ENCODE measurements at regions not wholly inside any gene's neighbourhood (a gene's known extent, or its start where the extent isn't known, plus 50 kb on each side); places are given as distances from the start of the nearest gene placed in this dataset.

GRCh38 chr1:212500983-212501382, 68.3 kb downstream of the NENF start:
- H3K36me3 Mint-ChIP-seq: no peaks in the 10 kb centered on the region
- H3K27ac Mint-ChIP-seq: no peak overlapping the region
- peaks cover 4% of the 10 kb centered on the region for H3K9me3 Mint-ChIP-seq
- DNase-seq (ENCODE audit: low spot score in 2 of 2, unreplicated experiment in 2 of 2): no peak
- TF ChIP-seq, protein P1, sequence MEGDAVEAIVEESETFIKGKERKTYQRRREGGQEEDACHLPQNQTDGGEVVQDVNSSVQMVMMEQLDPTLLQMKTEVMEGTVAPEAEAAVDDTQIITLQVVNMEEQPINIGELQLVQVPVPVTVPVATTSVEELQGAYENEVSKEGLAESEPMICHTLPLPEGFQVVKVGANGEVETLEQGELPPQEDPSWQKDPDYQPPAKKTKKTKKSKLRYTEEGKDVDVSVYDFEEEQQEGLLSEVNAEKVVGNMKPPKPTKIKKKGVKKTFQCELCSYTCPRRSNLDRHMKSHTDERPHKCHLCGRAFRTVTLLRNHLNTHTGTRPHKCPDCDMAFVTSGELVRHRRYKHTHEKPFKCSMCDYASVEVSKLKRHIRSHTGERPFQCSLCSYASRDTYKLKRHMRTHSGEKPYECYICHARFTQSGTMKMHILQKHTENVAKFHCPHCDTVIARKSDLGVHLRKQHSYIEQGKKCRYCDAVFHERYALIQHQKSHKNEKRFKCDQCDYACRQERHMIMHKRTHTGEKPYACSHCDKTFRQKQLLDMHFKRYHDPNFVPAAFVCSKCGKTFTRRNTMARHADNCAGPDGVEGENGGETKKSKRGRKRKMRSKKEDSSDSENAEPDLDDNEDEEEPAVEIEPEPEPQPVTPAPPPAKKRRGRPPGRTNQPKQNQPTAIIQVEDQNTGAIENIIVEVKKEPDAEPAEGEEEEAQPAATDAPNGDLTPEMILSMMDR (IDR thresholded peaks at IDR 0.05; ENCODE audit: unreplicated experiment): no peak
- no peaks in the 10 kb centered on the region for H3K4me1 Mint-ChIP-seq
- no peak overlapping the region for H3K4me3 Mint-ChIP-seq
- no peaks in the 10 kb centered on the region for H3K27me3 Mint-ChIP-seq (ENCODE audit: low read depth)

DNA sequence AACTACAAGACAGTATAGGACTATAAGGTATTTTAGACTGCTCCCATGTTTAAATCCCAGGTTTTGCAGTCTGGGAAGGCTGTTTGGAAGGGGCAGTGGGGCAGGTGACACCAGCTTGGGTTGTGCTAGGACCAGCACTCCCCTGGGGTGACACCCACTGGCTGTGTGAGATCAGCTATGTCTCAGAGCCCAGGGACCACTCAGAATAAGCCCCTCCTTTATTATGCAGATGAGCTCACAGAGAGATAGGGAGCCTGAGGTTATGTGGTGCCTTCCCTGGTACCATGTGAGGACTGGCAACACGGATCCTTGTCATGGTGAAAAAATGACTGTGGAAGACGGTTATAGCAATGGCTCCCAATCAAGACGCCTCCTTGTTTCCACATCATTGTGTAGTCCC, 71.0 kb downstream of the NENF start:
- Mint-ChIP-seq H3K4me3 (no peak overlapping the region), H3K36me3 (no peaks in the 10 kb centered on the region), H3K27me3 (ENCODE audit: low read depth) (no peaks in the 10 kb centered on the region), H3K27ac (no peak overlapping the region), H3K4me1 (peaks cover 16% of the 10 kb centered on the region), H3K9me3 (peaks cover 4% of the 10 kb centered on the region)
- no peak for DNase-seq (ENCODE audit: low spot score in 2 of 2, unreplicated experiment in 2 of 2)
- TF ChIP-seq, protein P1 (IDR thresholded peaks at IDR 0.05; ENCODE audit: unreplicated experiment): no peak

GRCh38 chr1:212504171-212504803, 71.6 kb downstream of the NENF start:
- no peak for DNase-seq (ENCODE audit: low spot score in 2 of 2, unreplicated experiment in 2 of 2)
- Mint-ChIP-seq H3K9me3 (peaks cover 4% of the 10 kb centered on the region), H3K36me3 (no peaks in the 10 kb centered on the region)

DNA sequence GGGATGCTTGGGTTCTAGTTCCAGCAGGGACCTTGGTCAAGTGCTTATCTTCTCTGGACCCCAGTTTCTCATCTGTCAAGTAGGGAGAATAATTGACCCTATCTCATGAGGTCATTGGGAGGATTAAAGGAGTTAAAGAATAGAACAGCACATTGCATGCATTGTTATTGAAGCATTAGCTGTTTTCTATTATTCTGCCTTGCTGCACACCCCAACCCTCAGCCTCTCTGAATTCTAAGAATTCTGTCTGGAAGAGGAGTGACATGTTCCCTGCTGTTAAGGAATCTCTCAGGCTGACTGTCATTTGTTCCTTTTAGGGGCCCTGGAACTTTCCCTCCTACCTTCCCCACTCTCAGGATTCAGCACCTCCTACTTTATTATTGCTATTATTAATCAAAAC, 73.9 kb downstream of the NENF start:
- TF ChIP-seq, protein P1 (IDR thresholded peaks at IDR 0.05; ENCODE audit: unreplicated experiment): no peak
- Mint-ChIP-seq H3K27me3 (ENCODE audit: low read depth) (no peaks in the 10 kb centered on the region), H3K9me3 (no peaks in the 10 kb centered on the region), H3K36me3 (no peaks in the 10 kb centered on the region), H3K4me1 (peaks cover 21% of the 10 kb centered on the region), H3K27ac (peak overlapping the region; percentile 37), H3K4me3 (no peak overlapping the region)
- no peak for DNase-seq (ENCODE audit: low spot score in 2 of 2, unreplicated experiment in 2 of 2)

More at GRCh38 chr1:212504171-212504803, 71.6 kb downstream of the NENF start:
- TF ChIP-seq, protein P1 (IDR thresholded peaks at IDR 0.05; ENCODE audit: unreplicated experiment): no peak
- Mint-ChIP-seq H3K4me3 (no peak overlapping the region), H3K27ac (no peak overlapping the region), H3K4me1 (peaks cover 16% of the 10 kb centered on the region), H3K27me3 (ENCODE audit: low read depth) (no peaks in the 10 kb centered on the region)

DNA sequence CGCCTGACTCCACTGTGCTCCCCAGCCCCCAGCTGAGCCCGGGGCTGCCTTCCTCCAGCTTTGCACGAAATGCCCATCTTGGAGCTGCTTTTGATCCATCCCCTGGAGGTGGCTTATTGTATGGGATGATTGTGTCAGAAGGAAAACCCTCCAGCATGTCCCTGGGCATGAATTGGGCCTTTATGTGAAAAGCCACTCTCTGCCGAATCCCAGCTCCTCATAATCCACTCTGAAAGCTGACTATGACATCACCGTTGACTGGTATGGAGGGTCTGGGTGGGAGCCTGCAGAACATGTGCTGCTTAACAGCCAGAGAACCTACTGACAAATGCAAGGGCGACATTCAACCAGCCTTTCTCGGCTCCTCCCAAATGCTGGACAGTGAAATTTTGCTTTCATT, 74.6 kb downstream of the NENF start:
- Mint-ChIP-seq H3K27ac (no peak overlapping the region), H3K4me3 (no peak overlapping the region), H3K9me3 (no peaks in the 10 kb centered on the region), H3K4me1 (peaks cover 28% of the 10 kb centered on the region), H3K36me3 (no peaks in the 10 kb centered on the region), H3K27me3 (ENCODE audit: low read depth) (no peaks in the 10 kb centered on the region)
- no peak for DNase-seq (ENCODE audit: low spot score in 2 of 2, unreplicated experiment in 2 of 2)
- TF ChIP-seq, protein P1 (IDR thresholded peaks at IDR 0.05; ENCODE audit: unreplicated experiment): no peak
